Inferior parietal cortex (tissue), 1 donor: ENCODE measurements at regions not wholly inside any gene's neighbourhood (a gene's known extent, or its start where the extent isn't known, plus 50 kb on each side); places are given as distances from the start of the nearest gene placed in this dataset.

Experiments
- DNase-seq: peaks from one replicate; pipeline ENCODE4 v3.0.0-alpha.2; 2016; ENCODE audit errors: extremely low spot score

DNA sequence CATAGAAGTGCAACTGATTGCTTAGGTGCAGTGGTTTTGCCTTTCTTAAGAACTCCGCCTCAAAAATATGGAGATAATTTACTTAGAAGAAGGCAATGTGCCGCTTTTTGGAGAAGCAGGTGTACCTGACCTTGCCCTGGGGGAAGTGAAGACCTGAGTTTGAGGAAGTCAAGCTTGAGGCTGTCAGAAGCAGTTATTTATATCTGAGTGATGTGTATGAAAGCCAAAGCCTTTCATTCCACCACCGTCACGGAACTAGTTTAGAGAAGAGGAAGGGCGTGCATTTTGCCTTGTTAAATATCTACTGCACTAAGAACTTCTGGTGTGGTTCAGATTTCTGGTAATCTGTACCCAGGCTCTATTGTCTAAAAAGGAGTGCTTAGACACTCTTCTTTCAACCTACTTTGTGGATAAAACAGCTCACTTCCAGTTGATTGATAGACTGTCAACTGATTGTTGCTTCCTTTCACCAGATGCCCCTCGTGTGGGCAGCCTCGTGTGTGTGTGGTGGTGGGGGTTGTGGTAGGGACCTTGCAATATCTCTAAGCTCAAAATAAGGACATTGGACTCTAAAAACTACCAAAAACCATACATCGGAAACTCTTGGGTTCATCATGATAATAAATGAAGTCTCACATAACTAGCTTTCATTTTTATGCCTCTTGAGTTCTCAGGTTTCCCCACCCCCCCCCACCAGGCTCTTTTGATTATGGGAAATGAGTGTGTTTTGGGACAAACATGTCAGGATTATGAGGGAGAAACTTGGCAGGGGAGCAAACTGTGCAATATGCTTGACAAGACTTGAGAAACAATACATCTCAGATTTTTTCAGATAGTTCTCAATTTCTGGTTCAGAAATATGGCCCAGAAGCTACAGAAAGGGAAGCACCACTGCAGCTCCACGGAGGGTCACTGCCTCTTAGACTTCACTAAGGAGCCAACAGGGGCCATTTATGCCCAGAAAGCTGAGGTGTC lies 78.6 kb downstream of the ARF6 start:
- no peak for DNase-seq

DNA sequence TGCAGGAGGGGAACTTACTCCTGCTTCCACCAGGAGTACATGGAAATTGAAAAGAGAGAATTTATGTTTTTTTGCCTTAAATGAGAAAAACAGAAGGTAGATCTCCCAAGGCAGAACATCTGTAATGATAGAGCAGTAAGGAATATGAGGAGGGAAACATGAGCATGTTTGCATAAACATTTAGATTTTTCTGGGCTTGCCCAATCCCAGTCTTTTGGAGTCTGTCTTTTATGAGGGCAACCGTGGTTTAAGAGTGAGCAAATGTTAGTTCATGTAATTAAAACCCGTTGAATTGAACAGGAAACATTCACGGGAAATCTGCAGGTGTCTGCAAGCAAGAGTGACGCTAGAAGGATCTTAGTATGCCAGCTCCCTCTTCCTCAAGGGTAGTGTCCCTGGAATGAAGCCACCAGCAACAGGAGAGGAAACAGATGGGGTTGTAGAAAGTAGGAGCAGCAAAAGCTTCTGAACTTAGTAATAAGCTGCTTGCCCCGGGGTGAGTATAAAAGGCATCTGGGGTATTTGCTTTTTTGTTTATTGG lies 79.3 kb downstream of the ARF6 start:
- DNase-seq, result no peak

DNA sequence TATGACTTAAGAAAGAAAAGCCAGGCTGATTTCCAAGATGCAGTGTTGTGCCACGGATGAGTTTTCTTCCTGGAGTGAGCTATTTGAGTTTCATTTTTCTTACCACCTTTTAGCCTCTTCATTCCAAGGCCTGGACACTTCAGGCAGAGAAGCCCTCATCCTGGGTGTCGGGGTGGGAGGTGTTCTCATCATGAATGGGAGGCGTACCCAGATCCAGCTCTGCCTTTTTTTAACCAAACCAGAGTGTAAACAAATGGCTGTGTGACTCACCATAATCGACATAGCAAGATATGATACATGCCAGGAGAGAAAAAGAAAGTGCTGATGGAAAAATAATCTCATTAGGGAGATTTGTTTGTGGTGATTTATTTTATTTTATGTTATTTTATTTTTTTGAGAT lies 79.9 kb downstream of the ARF6 start:
- no peak for DNase-seq

DNA sequence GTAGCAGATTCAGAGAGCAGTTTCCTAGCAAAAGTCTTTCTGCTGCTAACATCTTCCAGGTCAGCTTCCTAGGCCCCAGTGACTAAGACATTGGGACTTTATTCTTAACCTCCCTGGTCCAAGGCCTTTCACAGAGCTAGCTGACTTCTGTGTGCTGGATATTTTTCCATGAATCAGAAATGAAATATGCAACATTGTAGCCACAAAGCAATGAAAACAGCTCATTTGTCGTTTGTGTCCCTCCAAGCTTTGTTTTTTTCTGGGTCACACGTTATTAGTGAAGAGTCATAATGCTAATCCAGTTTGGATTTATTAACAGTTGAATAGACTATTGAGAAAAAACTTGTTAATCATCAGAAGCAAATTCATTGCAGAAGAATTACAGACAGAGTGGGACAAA lies 82.4 kb downstream of the ARF6 start:
- no peak for DNase-seq

DNA sequence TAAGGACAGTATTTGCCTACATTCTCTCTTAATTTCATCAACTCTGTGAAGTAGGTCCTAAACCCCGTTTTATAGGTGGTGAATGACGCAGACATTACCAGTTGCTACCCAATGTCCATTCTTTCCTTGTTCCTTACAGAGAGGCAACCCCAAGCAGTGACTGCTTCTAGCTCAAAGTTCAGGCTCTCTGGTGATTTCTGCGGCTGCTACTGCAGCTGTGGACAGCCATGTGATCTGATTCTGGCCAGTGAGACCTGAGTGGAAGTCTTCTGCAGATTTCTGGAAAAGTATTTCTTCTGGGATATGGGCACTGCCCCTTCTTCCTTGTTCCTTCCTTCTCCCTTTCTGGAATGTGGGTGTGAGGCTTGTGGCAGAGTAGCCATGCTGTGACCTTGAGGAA lies 82.9 kb downstream of the ARF6 start:
- no peak for DNase-seq

DNA sequence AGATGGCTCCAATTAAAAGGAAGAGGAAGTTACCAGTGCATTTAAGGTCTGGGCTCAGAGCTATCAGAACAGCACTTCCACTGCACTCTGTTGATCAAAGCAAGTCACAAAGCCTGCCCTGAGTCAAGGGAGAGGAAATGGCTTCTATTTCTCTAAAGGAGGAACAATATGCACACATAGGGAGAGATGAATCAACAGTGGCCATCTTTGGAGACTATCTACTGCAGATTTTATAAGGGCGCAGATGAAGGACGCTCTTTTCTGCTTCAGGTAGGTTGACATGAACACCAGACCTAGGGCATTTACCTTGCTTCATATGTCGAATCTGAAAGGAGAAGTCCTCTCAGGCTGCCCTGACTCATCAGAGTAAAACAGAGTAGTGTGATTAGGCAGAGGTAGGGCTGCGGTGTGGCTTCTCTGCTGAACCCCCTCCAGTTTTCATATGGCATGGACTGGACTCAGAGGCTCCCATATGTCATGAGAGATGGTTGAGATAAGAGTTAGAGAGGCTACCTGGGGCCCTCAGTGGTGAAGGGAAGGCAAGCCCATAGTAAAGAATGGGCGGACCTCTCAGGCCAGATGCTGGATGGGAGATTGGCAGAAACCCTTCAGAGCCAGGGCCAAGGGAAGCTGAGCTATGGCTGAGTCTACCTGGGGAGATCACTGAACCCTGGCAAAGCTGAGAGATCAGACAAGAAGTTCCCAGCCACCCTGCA lies 84.4 kb downstream of the ARF6 start:
- DNase-seq, result no peak

DNA sequence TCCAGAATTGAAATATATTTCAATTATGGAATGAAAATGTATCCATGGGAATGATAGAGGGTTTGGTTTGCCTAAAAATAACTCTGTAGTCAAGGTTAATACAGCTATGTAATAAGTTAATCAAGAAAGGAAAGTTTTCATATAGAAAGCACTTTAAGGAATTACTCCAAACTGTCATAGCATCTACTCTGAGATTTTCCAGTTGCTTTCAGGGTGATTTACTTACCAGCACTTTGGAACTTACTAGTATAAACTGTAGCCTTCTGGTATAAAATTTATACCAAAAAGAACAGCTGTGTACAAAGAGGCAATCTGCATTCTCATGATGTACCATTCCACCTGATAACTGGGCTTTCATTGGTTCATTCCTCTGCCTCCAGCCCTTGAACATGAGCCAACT lies 87.1 kb downstream of the ARF6 start:
- no peak for DNase-seq

DNA sequence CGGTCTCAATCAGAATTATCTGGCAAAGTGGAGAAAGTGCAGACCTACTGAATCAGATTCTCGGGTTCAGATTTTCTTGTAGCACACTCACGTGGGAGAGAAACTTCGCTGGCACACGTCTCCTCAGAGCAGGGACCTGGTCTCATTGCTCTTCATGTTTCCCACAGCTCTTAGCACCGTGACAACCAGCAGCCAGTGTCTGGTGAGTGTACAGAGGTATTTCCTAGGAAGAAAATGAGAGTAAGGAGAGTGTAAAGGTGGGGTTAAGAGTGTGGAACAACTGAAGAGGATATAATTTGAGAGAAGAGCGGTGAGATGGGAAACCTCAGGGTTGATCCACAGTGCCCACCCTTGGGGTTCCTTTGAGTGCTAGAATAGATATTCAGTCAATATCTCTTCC lies 89.2 kb downstream of the ARF6 start:
- DNase-seq, result no peak

DNA sequence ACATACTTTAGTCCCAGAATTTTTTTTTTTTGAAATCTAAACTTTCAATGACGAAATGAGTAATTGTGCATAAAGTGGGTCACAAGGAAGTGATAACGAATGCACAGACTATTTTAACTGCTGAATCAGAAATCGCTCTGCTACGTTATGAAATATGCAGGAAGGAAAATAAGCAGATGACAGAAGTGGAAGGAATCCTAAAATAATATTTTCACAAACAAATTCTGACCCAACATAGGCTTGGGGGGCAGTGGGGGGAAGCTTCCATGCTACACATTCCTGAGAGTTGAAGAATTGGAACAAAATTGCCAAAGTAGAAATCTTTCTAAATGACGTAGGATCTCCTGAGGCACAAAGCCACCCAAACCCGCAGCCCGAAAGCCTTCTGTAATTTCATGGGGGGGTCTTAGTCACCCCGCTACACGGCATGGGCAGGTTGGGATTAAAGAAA lies 89.6 kb downstream of the ARF6 start:
- no peak for DNase-seq

DNA sequence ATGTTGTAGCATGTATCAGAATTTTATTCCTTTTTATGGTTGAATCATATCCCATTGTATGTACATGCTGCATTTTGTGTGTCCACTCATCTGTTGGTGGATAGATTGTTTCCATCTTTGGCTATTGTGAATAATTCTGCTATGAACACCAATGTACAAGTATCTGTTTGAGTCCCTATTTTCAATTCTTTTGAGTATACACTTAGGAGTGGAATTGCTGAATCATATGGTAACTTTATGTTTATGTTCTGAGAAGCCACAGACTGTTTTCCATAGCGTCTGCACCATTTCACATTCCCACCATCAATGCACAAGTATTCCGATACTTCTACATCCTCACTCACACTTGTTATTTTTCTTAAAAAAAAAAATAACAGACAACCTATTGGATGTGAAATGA lies 91.5 kb downstream of the ARF6 start:
- DNase-seq, result no peak

DNA sequence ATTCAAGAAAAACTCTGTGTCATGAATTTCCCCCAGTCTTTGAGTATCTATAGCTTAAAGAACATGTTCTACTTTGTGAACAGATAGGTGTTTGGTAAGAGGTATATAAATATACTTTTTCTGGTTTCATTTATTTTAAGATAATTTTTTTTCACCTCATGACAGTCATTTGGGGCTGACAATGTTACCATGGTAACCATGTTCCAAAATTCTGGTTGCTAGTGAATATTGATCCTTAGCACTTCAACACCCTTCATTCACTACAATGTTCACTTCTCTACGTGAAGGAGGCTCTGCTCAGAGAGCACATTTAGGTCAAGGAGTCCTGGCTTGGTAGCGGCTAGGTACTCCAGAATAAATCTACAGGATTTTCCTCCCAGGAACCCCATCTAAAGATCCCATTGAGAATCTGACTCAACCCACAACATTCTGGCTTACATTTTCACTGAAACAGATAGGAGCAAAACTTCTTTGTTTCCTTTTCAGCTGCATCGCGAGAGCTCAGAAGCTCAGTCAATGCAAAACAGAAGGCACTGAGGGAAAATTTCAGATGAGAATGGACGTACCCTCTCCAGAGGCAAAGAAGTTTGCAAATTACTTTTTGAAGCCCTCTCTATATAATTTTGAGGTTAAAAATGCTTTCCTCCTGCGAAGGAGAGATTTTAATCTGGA lies 93.6 kb downstream of the ARF6 start:
- DNase-seq, result no peak

DNA sequence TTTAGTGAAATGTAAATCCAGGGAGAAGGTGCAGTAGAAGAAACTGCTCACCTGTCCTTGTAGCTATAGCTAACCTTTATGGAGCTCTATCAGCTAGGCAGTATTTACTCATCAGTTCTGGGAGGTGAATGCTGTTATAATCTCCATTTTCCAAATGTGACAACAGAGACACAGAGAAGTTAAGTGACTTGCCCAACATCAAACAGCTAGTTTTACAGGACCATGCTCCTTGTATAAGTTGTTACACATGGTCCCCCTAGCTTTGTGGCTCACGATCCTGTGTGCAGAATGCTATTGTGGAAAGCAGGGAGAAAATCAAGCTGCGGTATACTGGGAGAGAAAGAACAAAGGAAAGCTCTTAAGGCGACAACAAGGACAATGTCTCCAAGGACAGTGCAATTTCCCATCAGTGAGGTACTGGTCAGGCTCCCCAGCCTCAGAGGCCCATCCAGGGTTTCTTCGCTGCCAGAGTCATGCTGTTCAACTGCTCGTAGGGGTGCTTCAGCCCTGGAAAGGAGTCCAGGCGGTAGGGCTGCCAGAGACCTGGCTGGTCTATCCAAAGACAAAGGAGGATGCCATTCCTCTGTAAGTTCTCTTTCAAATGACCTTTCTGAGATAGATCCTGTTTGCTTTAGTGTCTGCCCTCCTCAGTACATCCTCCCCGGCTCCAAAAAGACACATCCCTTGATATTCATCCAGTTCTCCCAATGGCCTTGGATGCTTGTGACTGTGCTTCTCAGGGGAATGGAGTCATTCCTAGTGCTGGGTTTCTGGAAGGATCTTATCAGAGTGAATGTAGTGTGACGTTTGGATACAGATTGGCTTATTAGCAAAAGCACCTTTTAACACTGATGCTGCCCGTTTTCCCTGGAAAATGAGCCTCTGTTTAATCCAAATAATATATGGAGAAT lies 95.5 kb downstream of the ARF6 start:
- no peak for DNase-seq

DNA sequence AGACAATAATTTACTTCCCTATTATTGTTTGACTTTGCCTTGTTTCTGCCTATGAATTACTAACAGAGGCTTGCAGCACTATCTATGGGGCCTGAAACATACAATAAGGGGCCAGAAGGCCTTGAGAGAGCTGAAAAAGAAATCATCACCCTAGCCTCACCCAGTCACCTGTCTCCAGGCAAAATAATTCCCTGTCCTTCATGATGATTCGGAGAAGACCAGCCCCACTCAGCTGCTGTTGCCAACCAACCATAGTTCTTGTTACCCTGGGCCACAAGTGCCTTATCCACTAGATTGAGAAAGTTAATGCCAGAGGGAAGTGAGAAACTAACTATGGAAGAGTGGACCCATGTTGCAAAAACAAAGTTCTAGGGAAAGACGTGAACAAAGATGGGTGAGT lies 97.1 kb downstream of the ARF6 start:
- no peak for DNase-seq

DNA sequence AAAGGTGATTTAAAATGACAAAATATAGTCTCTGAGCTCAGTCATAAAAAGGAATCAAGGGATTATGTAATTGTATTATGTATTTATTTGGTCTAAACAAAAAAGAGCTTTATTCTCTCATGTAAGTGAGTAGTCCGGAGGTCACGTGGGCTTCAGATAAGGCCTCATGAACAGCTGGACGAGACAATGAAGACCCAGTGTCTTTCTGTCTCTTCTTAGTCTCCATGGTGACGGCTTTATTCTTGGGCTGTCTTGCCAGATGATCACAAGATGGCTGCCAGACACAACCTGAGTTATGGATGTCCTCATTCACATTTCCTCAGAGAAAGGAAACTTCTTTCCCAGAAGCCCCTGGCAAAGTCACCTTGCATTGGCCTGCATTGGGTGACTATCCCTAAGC lies 98.6 kb downstream of the ARF6 start:
- no peak for DNase-seq

DNA sequence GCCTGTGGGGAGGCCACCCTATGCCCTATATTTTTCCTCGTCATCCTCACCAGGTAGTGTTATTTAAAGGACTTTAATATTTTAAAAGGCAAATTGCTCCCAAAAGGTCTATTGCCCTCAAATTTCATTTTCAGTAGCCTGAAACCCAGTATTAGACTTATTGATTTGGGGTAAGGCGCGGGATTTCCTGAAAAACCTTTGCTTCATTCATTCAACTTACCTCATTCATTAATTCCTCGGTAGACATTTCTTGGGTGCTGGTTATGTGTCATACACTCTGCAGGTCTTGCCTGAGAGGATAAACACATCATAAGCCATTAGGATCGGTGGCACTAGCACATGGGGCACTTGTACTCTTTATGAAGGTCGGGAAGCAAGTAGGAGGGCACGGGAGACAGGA lies 99.2 kb downstream of the ARF6 start:
- DNase-seq, result no peak

DNA sequence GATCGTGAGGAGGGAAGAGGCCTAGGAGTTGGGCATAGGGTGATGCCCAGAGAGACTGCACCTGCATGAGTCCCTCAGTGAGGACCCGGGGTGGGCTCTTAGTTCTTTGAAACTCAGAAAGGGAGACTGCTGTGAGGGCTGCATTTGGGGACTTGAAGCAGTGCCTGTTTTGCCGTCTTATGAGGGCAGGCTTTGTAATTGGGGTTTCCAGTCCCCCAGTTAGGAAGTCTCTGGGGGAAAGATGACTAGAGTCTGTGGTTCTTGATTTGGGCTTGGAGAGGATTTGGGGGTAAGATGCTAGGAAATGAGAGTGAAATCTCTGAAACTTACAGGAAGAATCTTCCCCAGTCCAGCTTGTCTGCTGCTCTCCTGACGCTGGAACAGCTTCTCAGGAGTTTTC lies 99.6 kb downstream of the ARF6 start:
- DNase-seq, result no peak

DNA sequence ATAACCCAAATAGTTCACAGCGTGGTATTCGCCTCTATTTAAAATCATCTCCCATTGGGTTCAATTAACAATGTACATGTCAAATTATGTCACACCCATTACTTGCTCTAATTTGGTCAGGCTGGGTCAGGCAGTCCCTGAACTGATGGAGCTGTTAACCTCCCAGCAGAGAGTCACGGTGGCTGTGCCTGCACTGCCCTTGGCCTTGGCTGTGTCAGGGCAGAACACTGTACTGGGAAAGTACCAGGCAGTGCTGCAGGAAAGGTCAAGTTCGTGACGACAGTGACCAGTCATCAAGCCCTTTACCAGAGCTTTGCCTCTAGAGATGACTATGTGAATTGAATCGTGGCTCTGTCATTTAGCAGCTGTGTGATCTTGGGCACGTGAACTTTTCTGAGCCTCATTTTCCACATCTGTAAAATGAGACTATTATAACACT lies 100.0 kb downstream of the ARF6 start:
- DNase-seq, result no peak

DNA sequence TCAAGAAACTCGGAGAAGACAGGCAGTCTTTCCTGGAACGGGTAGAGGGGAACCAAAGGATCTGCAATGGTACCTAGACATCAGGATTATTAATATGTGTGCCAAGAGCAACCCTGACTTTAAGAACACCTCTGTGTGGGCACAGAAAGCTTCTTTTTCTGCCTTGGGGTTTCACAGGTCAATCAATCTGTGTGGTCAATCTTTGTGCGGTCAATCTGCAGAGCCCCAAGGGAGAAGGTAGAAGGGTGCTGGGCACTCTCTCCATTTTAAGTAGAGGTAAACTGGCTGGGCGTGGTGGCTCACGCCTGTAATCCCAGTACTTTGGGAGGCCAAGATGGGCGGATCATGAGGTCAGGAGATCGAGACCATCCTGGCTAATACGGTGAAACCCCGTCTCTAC lies 100.7 kb downstream of the ARF6 start:
- DNase-seq, result no peak

DNA sequence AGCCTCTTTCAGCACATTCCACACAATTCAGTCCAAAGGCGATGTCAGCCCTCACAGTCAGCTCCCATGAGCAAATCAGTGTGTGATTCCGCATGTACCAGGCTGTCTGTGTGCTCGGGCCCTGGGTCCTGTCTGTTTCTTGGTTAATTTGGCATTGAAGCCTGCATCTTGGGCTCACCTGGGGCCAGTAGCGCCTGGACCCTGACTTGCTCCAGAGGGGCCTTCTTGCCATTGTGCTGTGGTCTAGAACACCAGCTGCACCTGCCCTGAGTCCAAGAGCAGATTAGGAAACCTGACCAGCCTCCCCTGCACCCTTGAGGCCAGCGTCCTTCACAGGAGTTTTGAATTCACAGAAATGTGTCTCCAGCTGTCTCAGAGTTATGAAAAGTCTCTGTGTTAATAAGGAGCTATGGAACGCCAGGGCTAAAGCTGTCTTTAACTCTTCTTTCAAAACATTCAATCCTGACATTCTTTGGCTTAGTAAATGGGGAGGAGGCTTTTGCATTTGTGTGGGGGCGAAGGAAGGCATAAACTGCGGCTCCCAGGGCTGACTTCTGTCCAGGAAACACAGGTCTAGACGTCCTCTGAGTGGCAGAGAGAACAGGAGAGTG lies 102.2 kb downstream of the ARF6 start:
- DNase-seq, result no peak

DNA sequence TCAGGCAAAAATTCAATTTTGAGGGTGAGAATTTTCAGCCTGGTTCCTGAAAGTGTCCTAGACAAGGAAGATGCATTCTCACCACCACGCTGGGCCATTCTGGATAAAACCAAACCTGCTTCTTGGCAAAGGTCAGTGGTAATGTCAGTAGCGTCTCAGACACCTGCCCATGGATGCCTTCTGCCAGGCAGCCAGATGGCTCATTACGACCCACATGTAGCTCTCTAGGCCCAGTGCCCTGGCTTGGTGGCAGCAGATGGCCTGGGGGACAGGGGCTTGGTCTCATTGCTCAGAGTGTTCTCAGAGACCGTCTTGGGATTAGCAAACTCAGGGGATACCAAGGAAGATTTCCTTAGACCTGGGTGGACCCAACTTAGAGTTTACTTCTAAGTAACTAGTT lies 105.1 kb downstream of the ARF6 start:
- DNase-seq, result no peak
